DOHH2 (cell line): ENCODE measurements at regions not wholly inside any gene's neighbourhood (a gene's known extent, or its start where the extent isn't known, plus 50 kb on each side); places are given as distances from the start of the nearest gene placed in this dataset.

Experiments
- EZH2phosphoT487 ChIP-seq: fragments of 200-600 bp; sonication (generic); IDR thresholded peaks from 2 replicates; pipeline ENCODE4 v1.6.1; 2017; ENCODE audit warnings: borderline replicate concordance, mild to moderate bottlenecking, antibody characterized with exemption, low read length, moderate library complexity, mixed read lengths
- TF ChIP-seq, protein P1 (sequence below): fragments of 200-600 bp; sonication (generic); IDR thresholded peaks from one replicate; pipeline ENCODE4 v1.5.1; 2014; ENCODE audit warnings: antibody characterized with exemption, mild to moderate bottlenecking, low read depth, low read length; ENCODE audit not compliant: poor library complexity, severe bottlenecking

DNA sequence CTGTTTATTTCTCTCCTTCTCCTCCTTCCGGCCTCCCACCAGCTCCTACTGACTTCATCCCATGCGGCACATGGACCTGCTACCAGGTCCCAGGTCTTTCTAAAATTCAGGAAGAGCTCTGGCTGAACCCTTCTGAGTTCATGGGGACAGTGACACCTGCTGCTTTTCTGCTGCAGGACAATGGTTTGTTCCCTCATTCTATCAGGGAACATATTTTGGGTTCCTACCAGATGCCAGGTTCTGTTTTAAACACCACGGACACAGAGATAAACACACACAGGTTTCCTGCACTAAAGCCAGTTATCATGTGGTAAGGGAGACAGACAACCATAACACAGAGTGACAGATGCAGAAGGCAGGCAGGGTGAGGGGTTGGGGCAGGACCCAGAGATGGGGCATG, 114.0 kb upstream of the RAB4A start:
- TF ChIP-seq, protein P1, sequence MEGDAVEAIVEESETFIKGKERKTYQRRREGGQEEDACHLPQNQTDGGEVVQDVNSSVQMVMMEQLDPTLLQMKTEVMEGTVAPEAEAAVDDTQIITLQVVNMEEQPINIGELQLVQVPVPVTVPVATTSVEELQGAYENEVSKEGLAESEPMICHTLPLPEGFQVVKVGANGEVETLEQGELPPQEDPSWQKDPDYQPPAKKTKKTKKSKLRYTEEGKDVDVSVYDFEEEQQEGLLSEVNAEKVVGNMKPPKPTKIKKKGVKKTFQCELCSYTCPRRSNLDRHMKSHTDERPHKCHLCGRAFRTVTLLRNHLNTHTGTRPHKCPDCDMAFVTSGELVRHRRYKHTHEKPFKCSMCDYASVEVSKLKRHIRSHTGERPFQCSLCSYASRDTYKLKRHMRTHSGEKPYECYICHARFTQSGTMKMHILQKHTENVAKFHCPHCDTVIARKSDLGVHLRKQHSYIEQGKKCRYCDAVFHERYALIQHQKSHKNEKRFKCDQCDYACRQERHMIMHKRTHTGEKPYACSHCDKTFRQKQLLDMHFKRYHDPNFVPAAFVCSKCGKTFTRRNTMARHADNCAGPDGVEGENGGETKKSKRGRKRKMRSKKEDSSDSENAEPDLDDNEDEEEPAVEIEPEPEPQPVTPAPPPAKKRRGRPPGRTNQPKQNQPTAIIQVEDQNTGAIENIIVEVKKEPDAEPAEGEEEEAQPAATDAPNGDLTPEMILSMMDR, result no peak
- TF ChIP-seq EZH2phosphoT487, result no peak
